ENCODE measurements at regions not wholly inside any gene's neighbourhood (a gene's known extent, or its start where the extent isn't known, plus 50 kb on each side); places are given as distances from the start of the nearest gene placed in this dataset.

DNA sequence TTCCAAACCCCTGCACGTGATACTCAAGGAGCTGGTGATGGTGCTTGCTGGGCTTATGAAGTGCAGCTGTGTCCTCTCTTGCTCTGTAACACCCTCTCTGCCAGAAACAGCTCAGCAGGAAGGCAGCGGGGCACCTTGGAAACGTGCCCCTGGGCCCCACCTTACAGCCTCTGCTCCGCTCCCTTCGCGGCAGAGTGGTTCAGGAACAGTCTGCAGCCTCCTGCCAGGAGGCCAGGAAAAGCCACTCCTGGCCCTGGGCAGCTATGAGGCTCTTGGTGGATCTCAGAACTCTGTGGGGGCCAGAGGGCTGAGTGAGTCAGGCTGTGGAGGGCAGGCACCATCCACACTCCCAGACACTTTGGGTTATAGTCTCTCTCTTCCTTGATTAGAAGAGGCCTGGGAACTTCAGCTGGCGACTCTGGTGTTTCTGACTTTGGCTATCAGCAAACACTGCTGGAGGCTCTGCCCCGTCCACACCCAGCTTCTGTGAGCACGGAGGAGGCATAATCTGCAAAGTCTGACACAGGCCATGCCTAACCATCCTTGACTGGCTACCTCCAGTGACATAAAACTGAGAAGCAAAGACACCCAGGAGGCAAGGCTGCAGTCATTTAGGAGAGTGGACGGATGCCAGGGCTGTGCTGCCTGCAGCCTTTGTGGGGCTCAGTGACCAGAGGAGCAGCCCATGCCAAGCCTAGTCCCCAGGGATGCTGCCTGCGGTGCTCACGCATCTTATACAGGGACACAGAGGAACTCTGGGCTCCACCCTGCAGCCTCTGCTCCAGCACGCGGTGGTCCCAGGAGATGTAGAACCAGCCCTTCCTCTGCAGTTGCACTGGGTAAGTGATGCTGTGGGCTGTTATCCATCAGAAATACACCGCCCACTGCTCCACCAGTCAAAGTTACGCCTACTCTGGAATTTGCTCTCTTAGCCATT lies 65.3 kb downstream of the METRNL start:
- TF ChIP-seq CTCF (IDR thresholded peaks at IDR 0.05), result no peak
- ATAC-seq (ENCODE audit: low read depth) (no peak), DNase-seq (no peak)
- intact Hi-C loops (cut with micrococcal nuclease), result no loop called here
- H3K36me3 Mint-ChIP-seq (ENCODE audit: low read depth), result no peaks in the 10 kb centered on the region
- no peak overlapping the region for H3K4me3 Mint-ChIP-seq
- H3K27ac Mint-ChIP-seq, result no peak overlapping the region
- peaks cover 8% of the 10 kb centered on the region for H3K27me3 Mint-ChIP-seq
- H3K4me1 Mint-ChIP-seq, result no peaks in the 10 kb centered on the region
- peaks cover 4% of the 10 kb centered on the region for H3K9me3 Mint-ChIP-seq
- POLR2A ChIA-PET, result no interaction called here
- CTCF ChIA-PET, result no interaction called here

DNA sequence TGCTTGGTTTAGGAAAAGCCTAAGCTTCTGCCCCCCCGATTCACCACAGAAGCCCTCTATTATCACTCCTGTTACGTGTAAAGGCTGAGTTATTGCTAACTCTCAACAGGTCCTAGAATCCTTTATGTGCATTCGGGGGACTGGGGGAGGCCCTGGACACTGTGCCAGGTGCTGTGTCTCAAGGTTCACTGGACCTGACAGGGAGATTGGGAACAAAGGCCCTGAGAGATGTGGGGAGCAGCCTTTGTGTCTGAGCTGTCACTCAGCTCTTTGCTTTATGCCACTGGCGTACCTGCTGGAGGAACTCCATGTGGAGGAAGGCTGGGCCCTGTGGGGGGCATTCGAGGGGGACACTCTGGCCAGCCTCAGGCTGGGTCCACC lies 65.9 kb downstream of the METRNL start:
- POLR2A ChIA-PET, result no interaction called here
- no peak for DNase-seq
- H3K9me3 Mint-ChIP-seq, result peaks cover 4% of the 10 kb centered on the region

DNA sequence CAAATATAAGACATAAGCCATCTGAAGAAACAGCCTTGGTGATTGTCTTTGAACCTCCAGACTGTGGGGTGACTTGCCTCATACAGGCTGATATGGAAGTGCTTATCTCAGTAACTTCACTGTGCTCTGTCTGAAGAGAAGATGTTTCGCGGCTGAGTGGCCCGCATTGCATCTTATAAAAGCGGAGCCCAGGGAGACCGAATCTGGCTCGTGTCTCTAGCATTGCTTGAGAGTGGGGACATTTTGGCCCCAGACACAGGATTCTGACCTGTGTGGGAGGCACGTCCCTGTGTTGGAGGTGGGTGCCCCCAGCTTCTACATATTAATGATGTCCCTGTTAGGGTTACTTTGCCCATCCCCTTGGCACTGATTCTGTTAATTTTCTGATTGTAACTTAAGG lies 66.4 kb downstream of the METRNL start:
- POLR2A ChIA-PET, result no interaction called here
- H3K36me3 Mint-ChIP-seq (ENCODE audit: low read depth), result no peaks in the 10 kb centered on the region

More for the DNA sequence above, 65.9 kb downstream of the METRNL start:
- CTCF ChIA-PET, result no interaction called here
- H3K4me1 Mint-ChIP-seq, result no peaks in the 10 kb centered on the region
- H3K27ac Mint-ChIP-seq, result no peak overlapping the region
- no peak for ATAC-seq (ENCODE audit: low read depth)
- peaks cover 8% of the 10 kb centered on the region for H3K27me3 Mint-ChIP-seq
- no peak overlapping the region for H3K4me3 Mint-ChIP-seq
- intact Hi-C loops (cut with micrococcal nuclease), result no loop called here
- no peaks in the 10 kb centered on the region for H3K36me3 Mint-ChIP-seq (ENCODE audit: low read depth)
- no peak for TF ChIP-seq CTCF (IDR thresholded peaks at IDR 0.05)

GRCh38 chr17:83146347-83146746 lies 66.9 kb downstream of the METRNL start:
- ChIA-PET CTCF (no interaction called here), POLR2A (no interaction called here)
- no peaks in the 10 kb centered on the region for H3K36me3 Mint-ChIP-seq (ENCODE audit: low read depth)
- TF ChIP-seq CTCF (IDR thresholded peaks at IDR 0.05), result no peak
- DNase-seq, result no peak
- no peak for ATAC-seq (ENCODE audit: low read depth)
- H3K4me1 Mint-ChIP-seq, result no peaks in the 10 kb centered on the region
- no peak overlapping the region for H3K27ac Mint-ChIP-seq
- intact Hi-C loops (cut with micrococcal nuclease), result no loop called here
- peaks cover 8% of the 10 kb centered on the region for H3K27me3 Mint-ChIP-seq
- peaks cover 4% of the 10 kb centered on the region for H3K9me3 Mint-ChIP-seq
- H3K4me3 Mint-ChIP-seq, result no peak overlapping the region

More for the DNA sequence above, 66.4 kb downstream of the METRNL start:
- no peak overlapping the region for H3K4me3 Mint-ChIP-seq
- intact Hi-C loops (cut with micrococcal nuclease), result no loop called here
- ATAC-seq (ENCODE audit: low read depth), result no peak
- peaks cover 8% of the 10 kb centered on the region for H3K27me3 Mint-ChIP-seq
- CTCF ChIA-PET, result no interaction called here
- TF ChIP-seq CTCF (IDR thresholded peaks at IDR 0.05), result no peak
- no peak overlapping the region for H3K27ac Mint-ChIP-seq
- DNase-seq, result no peak
- H3K9me3 Mint-ChIP-seq, result peaks cover 4% of the 10 kb centered on the region
- H3K4me1 Mint-ChIP-seq, result no peaks in the 10 kb centered on the region

- ATAC-seq (ENCODE audit: low read depth) (no peak), DNase-seq (no peak)
- Mint-ChIP-seq H3K27ac (no peak overlapping the region), H3K9me3 (peaks cover under 1% of the 10 kb centered on the region), H3K4me1 (no peaks in the 10 kb centered on the region), H3K4me3 (no peak overlapping the region), H3K36me3 (ENCODE audit: low read depth) (no peaks in the 10 kb centered on the region), H3K27me3 (peaks cover 9% of the 10 kb centered on the region)
- no peak for TF ChIP-seq CTCF (IDR thresholded peaks at IDR 0.05)
- intact Hi-C loops (cut with micrococcal nuclease), result no loop called here
- ChIA-PET POLR2A (no interaction called here), CTCF (no interaction called here)
Observed at GRCh38 chr17:83147280-83147679, 67.9 kb downstream of the METRNL start.
